Neuronal stem cell (in vitro differentiated cells): ENCODE measurements at regions not wholly inside any gene's neighbourhood (a gene's known extent, or its start where the extent isn't known, plus 50 kb on each side); places are given as distances from the start of the nearest gene placed in this dataset.

ENCODE experiments used
- DNase-seq: peaks from one replicate; pipeline ENCODE4 v3.0.0-alpha.2; 2013; ENCODE audit warnings: low spot score
- H2AFZ ChIP-seq: one replicate; pipeline ENCODE4 v1.6.1; 2013; ENCODE audit warnings: mild to moderate bottlenecking, low read length, inconsistent platforms
- H2AK5ac ChIP-seq: 2 replicates; pipeline ENCODE4 v1.6.1; 2013; ENCODE audit warnings: low read depth, mild to moderate bottlenecking, inconsistent platforms, low read length, moderate library complexity, mixed read lengths
- H2BK120ac ChIP-seq: 2 replicates; pipeline ENCODE4 v1.6.1; 2013; ENCODE audit warnings: low read depth, mild to moderate bottlenecking, inconsistent platforms, low read length, moderate library complexity, mixed read lengths
- H2BK12ac ChIP-seq: one replicate; pipeline ENCODE4 v1.6.1; 2013; ENCODE audit warnings: low read length, inconsistent platforms
- H2BK15ac ChIP-seq: 2 replicates; pipeline ENCODE4 v1.6.1; 2013; ENCODE audit warnings: mild to moderate bottlenecking, low read length, inconsistent platforms, mixed read lengths
- H2BK5ac ChIP-seq: one replicate; pipeline ENCODE4 v1.6.1; 2013; ENCODE audit warnings: inconsistent platforms, mild to moderate bottlenecking, low read length, moderate library complexity
- H3K14ac ChIP-seq: one replicate; pipeline ENCODE4 v1.6.1; 2013; ENCODE audit warnings: low read length, inconsistent platforms
- H3K18ac ChIP-seq: 2 replicates; pipeline ENCODE4 v1.6.1; 2013; ENCODE audit warnings: low read length, inconsistent platforms
- H3K23ac ChIP-seq: 2 replicates; pipeline ENCODE4 v1.6.1; 2013; ENCODE audit warnings: low read depth, mild to moderate bottlenecking, mixed read lengths, low read length, inconsistent platforms; ENCODE audit not compliant: poor library complexity
- H3K27ac ChIP-seq: replicated peaks from 3 replicates; pipeline ENCODE4 v1.5.1; 2013; ENCODE audit warnings: low read length, inconsistent platforms
- H3K27me3 ChIP-seq, 3 experiments: 2 replicates each; pipeline ENCODE4 v1.6.1; 2013; ENCODE audit warnings: low read length in 3 of 3, mild to moderate bottlenecking in 2 of 3, inconsistent platforms in 1 of 3, low read depth in 1 of 3, mixed read lengths in 1 of 3, moderate library complexity in 1 of 3; ENCODE audit not compliant: control insufficient read depth in 3 of 3, insufficient read depth in 3 of 3
- H3K36me3 ChIP-seq, 2 donors: replicated peaks in 1 of 2; 2 replicates each; pipeline ENCODE4 v1.6.1; 2013; ENCODE audit warnings: low read length in 2 of 2; ENCODE audit not compliant: control insufficient read depth in 2 of 2, insufficient read depth in 2 of 2
- H3K4ac ChIP-seq: 2 replicates; pipeline ENCODE4 v1.6.1; 2013; ENCODE audit warnings: inconsistent platforms, mild to moderate bottlenecking, low read length, moderate library complexity
- H3K4me1 ChIP-seq, 2 donors: 1 replicate in 1 of 2; 2 replicates in 1 of 2; pipeline ENCODE4 v1.6.1; 2013; ENCODE audit warnings: low read length in 2 of 2, low read depth in 1 of 2; ENCODE audit not compliant: control insufficient read depth in 2 of 2, insufficient read depth in 1 of 2
- H3K4me2 ChIP-seq: one replicate; pipeline ENCODE4 v1.6.1; 2013; ENCODE audit warnings: mild to moderate bottlenecking, low read length, inconsistent platforms; ENCODE audit not compliant: insufficient read depth, poor library complexity, severe bottlenecking
- H3K4me3 ChIP-seq, 2 donors: 2 replicates each; pipeline ENCODE4 v1.5.1; 2013; ENCODE audit warnings: low read length in 2 of 2, mild to moderate bottlenecking in 2 of 2, inconsistent platforms in 1 of 2, moderate library complexity in 1 of 2
- H3K79me1 ChIP-seq: one replicate; pipeline ENCODE4 v1.6.1; 2013; ENCODE audit warnings: low read depth, mild to moderate bottlenecking, inconsistent platforms, low read length, moderate library complexity
- H3K9ac ChIP-seq: one replicate; pipeline ENCODE4 v1.6.1; 2013; ENCODE audit warnings: mild to moderate bottlenecking, low read depth, low read length, inconsistent platforms; ENCODE audit not compliant: poor library complexity
- H3K9me3 ChIP-seq, 2 donors: replicated peaks in 1 of 2; 2 replicates each; pipeline versions ENCODE3 to v1.6.1; 2013; ENCODE audit warnings: low read length in 2 of 2, mild to moderate bottlenecking in 2 of 2, inconsistent platforms in 1 of 2, low read depth in 1 of 2, mixed read lengths in 1 of 2, moderate library complexity in 1 of 2; ENCODE audit not compliant: control insufficient read depth in 2 of 2, insufficient read depth in 1 of 2
- H4K8ac ChIP-seq: one replicate; pipeline ENCODE4 v1.6.1; 2013; ENCODE audit warnings: low read depth, mild to moderate bottlenecking, inconsistent platforms, low read length, moderate library complexity
- H4K91ac ChIP-seq: one replicate; pipeline ENCODE4 v1.6.1; 2013; ENCODE audit warnings: low read length, low read depth, mild to moderate bottlenecking, inconsistent platforms; ENCODE audit not compliant: poor library complexity
- WGBS, 2 donors: extraction: QIAGEN DNeasy Blood & Tissue Kit; methylation state at CpG; one replicate each; pipeline ENCODE4 v1.1.7; 2013; ENCODE audit warnings: missing lambda C conversion rate in 2 of 2, mixed read lengths in 1 of 2; ENCODE audit not compliant: insufficient read length in 2 of 2, insufficient replicate concordance in 1 of 2; ENCODE audit errors: extremely low coverage in 2 of 2; 5-methylcytosine and 5-hydroxymethylcytosine counted together

- H4K8ac ChIP-seq: no peak overlapping the region
- H4K91ac ChIP-seq: no peak overlapping the region
- H3K27ac ChIP-seq: no peak overlapping the region
- H2AFZ ChIP-seq: no peak overlapping the region
- H3K4me3 ChIP-seq: no peak overlapping the region
- no peaks in the 10 kb centered on the region for H3K79me1 ChIP-seq
- H3K27me3 ChIP-seq: peaks cover 0 to 2% (median 0%) of the 10 kb centered on the region in 3 experiments
- H3K4me2 ChIP-seq: no peak overlapping the region
- H2BK12ac ChIP-seq: no peak overlapping the region
- no peak overlapping the region for H3K4ac ChIP-seq
- H2BK5ac ChIP-seq: no peak overlapping the region
- H3K9me3 ChIP-seq: no peaks in the 10 kb centered on the region
- DNase-seq: no peak
- no peak overlapping the region for H3K9ac ChIP-seq
- no peak overlapping the region for H2AK5ac ChIP-seq
- WGBS, 2 donors: no CpG with 5 or more reads among the region's 1 CpG
- peaks cover 0 to 3% of the 10 kb centered on the region in 2 donors for H3K4me1 ChIP-seq
- no peak overlapping the region for H2BK120ac ChIP-seq
- no peak overlapping the region for H3K18ac ChIP-seq
- H3K14ac ChIP-seq: no peak overlapping the region
- no peaks in the 10 kb centered on the region for H3K36me3 ChIP-seq
- no peak overlapping the region for H2BK15ac ChIP-seq
- H3K23ac ChIP-seq: no peak overlapping the region
These were observed 251.4 kb downstream of the LRIG3 start for GRCh38 chr12:58668871-58669270.

- WGBS, 2 donors: no CpG with 5 or more reads among the region's 1 CpG
- Histone ChIP-seq H3K9ac (no peak overlapping the region), H2BK5ac (no peak overlapping the region), H3K23ac (no peak overlapping the region), H3K79me1 (no peaks in the 10 kb centered on the region), H3K27ac (no peak overlapping the region), H2BK120ac (no peak overlapping the region), H3K4me2 (no peak overlapping the region), H3K4ac (no peak overlapping the region), H4K8ac (no peak overlapping the region), H4K91ac (no peak overlapping the region), H3K18ac (no peak overlapping the region), H3K14ac (no peak overlapping the region), H3K9me3 (no peaks in the 10 kb centered on the region), H3K4me3 (no peak overlapping the region), H3K36me3 (no peaks in the 10 kb centered on the region), H2BK15ac (no peak overlapping the region), H2AK5ac (no peak overlapping the region), H2BK12ac (no peak overlapping the region), H3K4me1 (peaks cover 0 to 3% of the 10 kb centered on the region in 2 donors), H2AFZ (no peak overlapping the region), H3K27me3 (peaks cover 0 to 2% (median 0%) of the 10 kb centered on the region in 3 experiments)
- no peak for DNase-seq
These were observed 249.7 kb downstream of the LRIG3 start for GRCh38 chr12:58670623-58671022.

- H2BK5ac ChIP-seq: no peak overlapping the region
- H3K4me1 ChIP-seq: peaks cover 0 to 3% of the 10 kb centered on the region in 2 donors
- peaks cover 0 to 2% (median 0%) of the 10 kb centered on the region in 3 experiments for H3K27me3 ChIP-seq
- H2BK12ac ChIP-seq: no peak overlapping the region
- H3K14ac ChIP-seq: no peak overlapping the region
- H3K4me3 ChIP-seq: no peak overlapping the region
- H2AK5ac ChIP-seq: no peak overlapping the region
- no peak overlapping the region for H3K9ac ChIP-seq
- no peak overlapping the region for H3K18ac ChIP-seq
- no peak overlapping the region for H3K4ac ChIP-seq
- H3K9me3 ChIP-seq: no peaks in the 10 kb centered on the region
- no CpG with 5 or more reads among the region's 3 CpGs for WGBS, 2 donors
- no peak overlapping the region for H3K4me2 ChIP-seq
- no peak overlapping the region for H3K23ac ChIP-seq
- no peak for DNase-seq
- H2BK15ac ChIP-seq: no peak overlapping the region
- H3K79me1 ChIP-seq: no peaks in the 10 kb centered on the region
- H3K36me3 ChIP-seq: no peaks in the 10 kb centered on the region
- no peak overlapping the region for H2BK120ac ChIP-seq
- no peak overlapping the region for H2AFZ ChIP-seq
- no peak overlapping the region for H4K8ac ChIP-seq
- no peak overlapping the region for H4K91ac ChIP-seq
- no peak overlapping the region for H3K27ac ChIP-seq
These were observed 249.1 kb downstream of the LRIG3 start for GRCh38 chr12:58671196-58671595.

GRCh38 chr12:58673021-58673420, 247.3 kb downstream of the LRIG3 start:
- Histone ChIP-seq H3K9ac (no peak overlapping the region), H3K4me3 (no peak overlapping the region), H2BK120ac (no peak overlapping the region), H2BK12ac (no peak overlapping the region), H2AFZ (no peak overlapping the region), H3K79me1 (no peaks in the 10 kb centered on the region), H3K23ac (no peak overlapping the region), H3K27me3 (peaks cover 0 to 2% (median 0%) of the 10 kb centered on the region in 3 experiments), H3K14ac (no peak overlapping the region), H3K4me1 (peaks cover 0 to 3% of the 10 kb centered on the region in 2 donors), H3K18ac (no peak overlapping the region), H2BK15ac (no peak overlapping the region), H4K91ac (no peak overlapping the region), H3K4me2 (no peak overlapping the region), H3K9me3 (no peaks in the 10 kb centered on the region), H3K27ac (no peak overlapping the region), H4K8ac (no peak overlapping the region), H3K4ac (no peak overlapping the region), H2AK5ac (no peak overlapping the region), H2BK5ac (no peak overlapping the region), H3K36me3 (no peaks in the 10 kb centered on the region)
- no peak for DNase-seq
